Fibroblast of skin of back (primary cell): ENCODE measurements at regions not wholly inside any gene's neighbourhood (a gene's known extent, or its start where the extent isn't known, plus 50 kb on each side); places are given as distances from the start of the nearest gene placed in this dataset.
A peak's percentile ranks its signal among the peaks of the same experiment; 100 is the strongest.
"Not testable (repeated sequence)": the region's sequence is repeated elsewhere in the genome, so short reads cannot be mapped to it uniquely, and the experiment has no call there.

Experiments used
- DNase-seq: peaks from one replicate; pipeline ENCODE4 v3.0.0-alpha.2; 2013

- DNase-seq: no peak
Measured at GRCh38 chr17:52724578-52724977, 566.1 kb upstream of the CA10 start.

- DNase-seq: no peak
Measured at GRCh38 chr17:52721910-52722309, 563.4 kb upstream of the CA10 start.

GRCh38 chr17:52710363-52710901, 551.9 kb upstream of the CA10 start:
- no peak for DNase-seq

GRCh38 chr17:52709724-52710123, 551.2 kb upstream of the CA10 start:
- DNase-seq: no peak

GRCh38 chr17:52696362-52696761, 537.8 kb upstream of the CA10 start:
- no peak for DNase-seq

- no peak for DNase-seq
Measured at GRCh38 chr17:52686140-52686539, 527.6 kb upstream of the CA10 start.

- no peak for DNase-seq
Measured at GRCh38 chr17:52681480-52681879, 523.0 kb upstream of the CA10 start.

GRCh38 chr17:52678211-52678610, 519.7 kb upstream of the CA10 start:
- no peak for DNase-seq

GRCh38 chr17:52674686-52675085, 516.2 kb upstream of the CA10 start:
- no peak for DNase-seq

GRCh38 chr17:52673791-52674190, 515.3 kb upstream of the CA10 start:
- no peak for DNase-seq

- DNase-seq: no peak
Measured at GRCh38 chr17:52666264-52666663, 507.8 kb upstream of the CA10 start.

GRCh38 chr17:52660692-52661091, 502.2 kb upstream of the CA10 start:
- no peak for DNase-seq

- DNase-seq: no peak
Measured at GRCh38 chr17:52653014-52653413, 494.5 kb upstream of the CA10 start.

GRCh38 chr17:52648995-52649394, 490.5 kb upstream of the CA10 start:
- DNase-seq: no peak

GRCh38 chr17:52647411-52647810, 488.9 kb upstream of the CA10 start:
- DNase-seq: no peak

- no peak for DNase-seq
Measured at GRCh38 chr17:52636443-52636842, 477.9 kb upstream of the CA10 start.

GRCh38 chr17:52606590-52606989, 448.1 kb upstream of the CA10 start:
- DNase-seq: no peak

GRCh38 chr17:52606098-52606497, 447.6 kb upstream of the CA10 start:
- peak; percentile 31 for DNase-seq

GRCh38 chr17:52604105-52604504, 445.6 kb upstream of the CA10 start:
- DNase-seq: no peak

- not testable (repeated sequence) for DNase-seq
Measured at GRCh38 chr17:52597452-52598215, 439.1 kb upstream of the CA10 start.

GRCh38 chr17:52594516-52594915, 436.0 kb upstream of the CA10 start:
- no peak for DNase-seq

GRCh38 chr17:52546990-52547389, 388.5 kb upstream of the CA10 start:
- DNase-seq: no peak

- DNase-seq: no peak
Measured at GRCh38 chr17:52546493-52546892, 388.0 kb upstream of the CA10 start.

- no peak for DNase-seq
Measured at GRCh38 chr17:52537421-52537820, 378.9 kb upstream of the CA10 start.

GRCh38 chr17:52536489-52536888, 378.0 kb upstream of the CA10 start:
- DNase-seq: no peak
